ENCODE measurements at regions not wholly inside any gene's neighbourhood (a gene's known extent, or its start where the extent isn't known, plus 50 kb on each side); places are given as distances from the start of the nearest gene placed in this dataset.

- no peaks in the 10 kb centered on the region for H4K20me1 ChIP-seq (ENCODE audit: insufficient read depth, low read length)
- H3K27ac ChIP-seq (ENCODE audit: low read length): no peak overlapping the region
- peaks cover 15% of the 10 kb centered on the region for H3K4me1 ChIP-seq (ENCODE audit: insufficient read depth, low read length)
- no peak overlapping the region for H3K4me3 ChIP-seq (ENCODE audit: low read depth in 1 of 2, low read length in 2 of 2)
- no peak for TF ChIP-seq EZH2 (IDR thresholded peaks at IDR 0.05; ENCODE audit: borderline replicate concordance, low read depth, low read length, severe bottlenecking)
- TF ChIP-seq CTCF (IDR thresholded peaks at IDR 0.05; ENCODE audit: borderline replicate concordance, extremely low read depth, low read length, poor library complexity, severe bottlenecking): no peak
- H3K36me3 ChIP-seq (ENCODE audit: insufficient read depth, low read length): no peaks in the 10 kb centered on the region
- ATAC-seq (ENCODE audit: insufficient read depth, low read depth) (no peak), DNase-seq (no peak)
- H3K9ac ChIP-seq (ENCODE audit: low read depth, low read length): no peak overlapping the region
- H3K79me2 ChIP-seq (ENCODE audit: insufficient read depth, low read length): no peaks in the 10 kb centered on the region
- H3K9me3 ChIP-seq (ENCODE audit: insufficient read depth, low read length, severe bottlenecking): no peaks in the 10 kb centered on the region
- H3K4me2 ChIP-seq (ENCODE audit: insufficient read depth, low read length): no peak overlapping the region
- H3K27me3 ChIP-seq (ENCODE audit: insufficient read depth, low read length, poor library complexity): no peaks in the 10 kb centered on the region
- H2AFZ ChIP-seq (ENCODE audit: low read depth, low read length): no peak overlapping the region
Measured at GRCh38 chr1:193415256-193415655, 228.8 kb upstream of the B3GALT2 start.

DNA sequence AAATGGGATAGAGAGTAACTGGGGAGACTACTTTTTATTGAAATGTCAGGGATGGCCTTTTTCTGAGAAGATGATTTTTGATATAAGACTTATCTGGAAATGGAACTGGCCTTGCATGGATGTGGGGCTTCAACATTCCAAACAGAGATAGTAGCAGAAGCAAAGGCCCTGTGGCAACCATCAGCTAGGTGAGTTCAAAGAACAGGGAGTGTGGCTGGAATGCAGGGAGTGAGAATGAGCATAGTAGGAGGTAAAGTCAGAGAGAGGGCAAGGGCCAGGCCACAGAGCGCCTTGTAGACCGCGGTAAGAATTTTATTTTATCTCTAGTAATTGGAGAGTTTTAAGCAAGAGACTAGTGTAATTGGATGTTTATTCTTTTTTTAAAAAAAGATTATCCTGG is 227.0 kb upstream of the B3GALT2 start:
- Histone ChIP-seq H3K9ac (ENCODE audit: low read depth, low read length) (no peak overlapping the region), H3K4me1 (ENCODE audit: insufficient read depth, low read length) (peaks cover 8% of the 10 kb centered on the region), H3K9me3 (ENCODE audit: insufficient read depth, low read length, severe bottlenecking) (no peaks in the 10 kb centered on the region), H3K27me3 (ENCODE audit: insufficient read depth, low read length, poor library complexity) (no peaks in the 10 kb centered on the region), H3K36me3 (ENCODE audit: insufficient read depth, low read length) (no peaks in the 10 kb centered on the region), H3K27ac (ENCODE audit: low read length) (no peak overlapping the region), H4K20me1 (ENCODE audit: insufficient read depth, low read length) (no peaks in the 10 kb centered on the region), H2AFZ (ENCODE audit: low read depth, low read length) (no peak overlapping the region), H3K4me2 (ENCODE audit: insufficient read depth, low read length) (no peak overlapping the region), H3K79me2 (ENCODE audit: insufficient read depth, low read length) (no peaks in the 10 kb centered on the region), H3K4me3 (ENCODE audit: low read depth in 1 of 2, low read length in 2 of 2) (no peak overlapping the region)
- DNase-seq: no peak
- no peak for ATAC-seq (ENCODE audit: insufficient read depth, low read depth)
- TF ChIP-seq CTCF (IDR thresholded peaks at IDR 0.05; ENCODE audit: borderline replicate concordance, extremely low read depth, low read length, poor library complexity, severe bottlenecking) (no peak), EZH2 (IDR thresholded peaks at IDR 0.05; ENCODE audit: borderline replicate concordance, low read depth, low read length, severe bottlenecking) (no peak)

DNA sequence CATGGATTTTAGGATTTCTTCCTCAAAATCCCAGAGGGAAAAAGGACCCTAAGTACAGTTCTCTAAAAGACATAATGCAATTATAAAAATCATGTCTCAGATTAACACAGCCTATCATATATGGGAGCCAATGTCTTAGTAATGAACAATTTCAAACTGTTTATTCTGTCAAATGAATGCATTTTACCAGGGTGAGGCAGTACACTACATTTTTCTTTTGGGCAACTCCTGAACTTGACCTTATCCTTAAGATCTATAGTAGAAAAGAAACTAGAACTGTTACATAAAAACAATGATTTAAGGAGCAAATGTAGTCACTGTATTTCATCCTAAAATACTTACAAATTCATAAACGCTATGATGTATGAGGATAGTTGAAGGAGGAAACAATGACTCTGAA is 226.3 kb upstream of the B3GALT2 start:
- no peak overlapping the region for H3K4me3 ChIP-seq (ENCODE audit: low read depth in 1 of 2, low read length in 2 of 2)
- no peak overlapping the region for H3K9ac ChIP-seq (ENCODE audit: low read depth, low read length)
- DNase-seq (no peak), ATAC-seq (ENCODE audit: insufficient read depth, low read depth) (no peak)
- no peak overlapping the region for H2AFZ ChIP-seq (ENCODE audit: low read depth, low read length)
- H3K79me2 ChIP-seq (ENCODE audit: insufficient read depth, low read length): no peaks in the 10 kb centered on the region
- no peaks in the 10 kb centered on the region for H4K20me1 ChIP-seq (ENCODE audit: insufficient read depth, low read length)
- H3K36me3 ChIP-seq (ENCODE audit: insufficient read depth, low read length): no peaks in the 10 kb centered on the region
- H3K27me3 ChIP-seq (ENCODE audit: insufficient read depth, low read length, poor library complexity): no peaks in the 10 kb centered on the region
- no peak overlapping the region for H3K4me2 ChIP-seq (ENCODE audit: insufficient read depth, low read length)
- TF ChIP-seq EZH2 (IDR thresholded peaks at IDR 0.05; ENCODE audit: borderline replicate concordance, low read depth, low read length, severe bottlenecking) (no peak), CTCF (IDR thresholded peaks at IDR 0.05; ENCODE audit: borderline replicate concordance, extremely low read depth, low read length, poor library complexity, severe bottlenecking) (no peak)
- H3K9me3 ChIP-seq (ENCODE audit: insufficient read depth, low read length, severe bottlenecking): no peaks in the 10 kb centered on the region
- H3K27ac ChIP-seq (ENCODE audit: low read length): no peak overlapping the region
- H3K4me1 ChIP-seq (ENCODE audit: insufficient read depth, low read length): peaks cover 1% of the 10 kb centered on the region

- H4K20me1 ChIP-seq (ENCODE audit: insufficient read depth, low read length): no peaks in the 10 kb centered on the region
- H3K36me3 ChIP-seq (ENCODE audit: insufficient read depth, low read length): no peaks in the 10 kb centered on the region
- H3K9ac ChIP-seq (ENCODE audit: low read depth, low read length): no peak overlapping the region
- H3K4me2 ChIP-seq (ENCODE audit: insufficient read depth, low read length): no peak overlapping the region
- no peaks in the 10 kb centered on the region for H3K27me3 ChIP-seq (ENCODE audit: insufficient read depth, low read length, poor library complexity)
- no peak overlapping the region for H3K27ac ChIP-seq (ENCODE audit: low read length)
- TF ChIP-seq EZH2 (IDR thresholded peaks at IDR 0.05; ENCODE audit: borderline replicate concordance, low read depth, low read length, severe bottlenecking): no peak
- TF ChIP-seq CTCF (IDR thresholded peaks at IDR 0.05; ENCODE audit: borderline replicate concordance, extremely low read depth, low read length, poor library complexity, severe bottlenecking): no peak
- no peak for ATAC-seq (ENCODE audit: insufficient read depth, low read depth)
- H3K4me1 ChIP-seq (ENCODE audit: insufficient read depth, low read length): no peaks in the 10 kb centered on the region
- H3K79me2 ChIP-seq (ENCODE audit: insufficient read depth, low read length): no peaks in the 10 kb centered on the region
- H2AFZ ChIP-seq (ENCODE audit: low read depth, low read length): no peak overlapping the region
- H3K9me3 ChIP-seq (ENCODE audit: insufficient read depth, low read length, severe bottlenecking): no peaks in the 10 kb centered on the region
- no peak for DNase-seq
- H3K4me3 ChIP-seq (ENCODE audit: low read depth in 1 of 2, low read length in 2 of 2): no peak overlapping the region
Measured at GRCh38 chr1:193411714-193412113, 225.3 kb upstream of the B3GALT2 start.
